PC-9 (cell line): ENCODE measurements at regions not wholly inside any gene's neighbourhood (a gene's known extent, or its start where the extent isn't known, plus 50 kb on each side); places are given as distances from the start of the nearest gene placed in this dataset.

Experiments used
- EZH2 ChIP-seq: fragments of 200-600 bp; sonication (generic); IDR thresholded peaks from 2 replicates; pipeline ENCODE4 v1.8.0; 2017; ENCODE audit warnings: antibody characterized with exemption, low read depth
- TF ChIP-seq, protein P1 (sequence below): fragments of 200-600 bp; sonication (generic); conservative IDR thresholded peaks from 2 replicates; pipeline ENCODE4 v1.6.1; 2017; ENCODE audit warnings: mixed run types, antibody characterized with exemption, mild to moderate bottlenecking, moderate library complexity

GRCh38 chr1:5388622-5389021 lies 603.6 kb downstream of the NPHP4 start:
- TF ChIP-seq, protein P1, sequence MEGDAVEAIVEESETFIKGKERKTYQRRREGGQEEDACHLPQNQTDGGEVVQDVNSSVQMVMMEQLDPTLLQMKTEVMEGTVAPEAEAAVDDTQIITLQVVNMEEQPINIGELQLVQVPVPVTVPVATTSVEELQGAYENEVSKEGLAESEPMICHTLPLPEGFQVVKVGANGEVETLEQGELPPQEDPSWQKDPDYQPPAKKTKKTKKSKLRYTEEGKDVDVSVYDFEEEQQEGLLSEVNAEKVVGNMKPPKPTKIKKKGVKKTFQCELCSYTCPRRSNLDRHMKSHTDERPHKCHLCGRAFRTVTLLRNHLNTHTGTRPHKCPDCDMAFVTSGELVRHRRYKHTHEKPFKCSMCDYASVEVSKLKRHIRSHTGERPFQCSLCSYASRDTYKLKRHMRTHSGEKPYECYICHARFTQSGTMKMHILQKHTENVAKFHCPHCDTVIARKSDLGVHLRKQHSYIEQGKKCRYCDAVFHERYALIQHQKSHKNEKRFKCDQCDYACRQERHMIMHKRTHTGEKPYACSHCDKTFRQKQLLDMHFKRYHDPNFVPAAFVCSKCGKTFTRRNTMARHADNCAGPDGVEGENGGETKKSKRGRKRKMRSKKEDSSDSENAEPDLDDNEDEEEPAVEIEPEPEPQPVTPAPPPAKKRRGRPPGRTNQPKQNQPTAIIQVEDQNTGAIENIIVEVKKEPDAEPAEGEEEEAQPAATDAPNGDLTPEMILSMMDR = no peak
- TF ChIP-seq EZH2 = no peak
